ENCODE measurements at regions not wholly inside any gene's neighbourhood (a gene's known extent, or its start where the extent isn't known, plus 50 kb on each side); places are given as distances from the start of the nearest gene placed in this dataset.

DNA sequence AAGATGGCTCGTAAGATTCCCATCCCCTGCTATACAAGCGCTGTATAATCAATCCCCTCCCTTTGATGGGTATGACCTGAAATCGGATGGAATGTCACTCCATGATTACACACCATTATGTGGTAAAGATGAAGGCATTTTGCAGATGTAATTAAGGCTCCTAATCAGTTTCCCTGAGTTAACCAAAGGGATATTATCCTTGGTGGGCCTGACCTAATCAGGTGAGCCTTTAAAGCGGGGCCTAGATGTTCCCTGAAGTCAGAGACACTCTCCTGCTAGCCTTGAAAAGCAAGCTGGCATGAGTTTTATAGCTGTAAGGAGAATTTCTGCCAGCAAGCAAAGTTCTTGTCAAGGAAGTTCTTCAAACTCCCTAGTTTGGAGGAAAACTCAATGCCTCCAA lies 223.8 kb upstream of the FN1 start:
- TF ChIP-seq, protein P1, sequence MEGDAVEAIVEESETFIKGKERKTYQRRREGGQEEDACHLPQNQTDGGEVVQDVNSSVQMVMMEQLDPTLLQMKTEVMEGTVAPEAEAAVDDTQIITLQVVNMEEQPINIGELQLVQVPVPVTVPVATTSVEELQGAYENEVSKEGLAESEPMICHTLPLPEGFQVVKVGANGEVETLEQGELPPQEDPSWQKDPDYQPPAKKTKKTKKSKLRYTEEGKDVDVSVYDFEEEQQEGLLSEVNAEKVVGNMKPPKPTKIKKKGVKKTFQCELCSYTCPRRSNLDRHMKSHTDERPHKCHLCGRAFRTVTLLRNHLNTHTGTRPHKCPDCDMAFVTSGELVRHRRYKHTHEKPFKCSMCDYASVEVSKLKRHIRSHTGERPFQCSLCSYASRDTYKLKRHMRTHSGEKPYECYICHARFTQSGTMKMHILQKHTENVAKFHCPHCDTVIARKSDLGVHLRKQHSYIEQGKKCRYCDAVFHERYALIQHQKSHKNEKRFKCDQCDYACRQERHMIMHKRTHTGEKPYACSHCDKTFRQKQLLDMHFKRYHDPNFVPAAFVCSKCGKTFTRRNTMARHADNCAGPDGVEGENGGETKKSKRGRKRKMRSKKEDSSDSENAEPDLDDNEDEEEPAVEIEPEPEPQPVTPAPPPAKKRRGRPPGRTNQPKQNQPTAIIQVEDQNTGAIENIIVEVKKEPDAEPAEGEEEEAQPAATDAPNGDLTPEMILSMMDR (CRISPR knock-in tag; IDR thresholded peaks at IDR 0.05), result no peak
- TF ChIP-seq NR2F1 (CRISPR knock-in tag; IDR thresholded peaks at IDR 0.05), result no peak
- TF ChIP-seq SOX6 (IDR thresholded peaks at IDR 0.05), result no peak
- no peak for TF ChIP-seq SOX6 (CRISPR knock-in tag; IDR thresholded peaks at IDR 0.05)

Measured in HepG2 (cell line).